NT2/D1 (cell line): ENCODE measurements at regions not wholly inside any gene's neighbourhood (a gene's known extent, or its start where the extent isn't known, plus 50 kb on each side); places are given as distances from the start of the nearest gene placed in this dataset.

Experiments
- YY1 ChIP-seq: IDR thresholded peaks from 2 replicates; pipeline ENCODE4 v1.6.1; 2011; ENCODE audit not compliant: insufficient read length, insufficient read depth
- ZNF274 ChIP-seq: IDR thresholded peaks from 2 replicates; pipeline ENCODE4 v1.6.1; 2011; ENCODE audit warnings: mild to moderate bottlenecking, low read depth, low read length

GRCh38 chr3:31253782-31254181 lies 278.9 kb upstream of the STT3B start:
- TF ChIP-seq ZNF274: no peak
- TF ChIP-seq YY1: no peak
